MM.1S (cell line): ENCODE measurements at regions not wholly inside any gene's neighbourhood (a gene's known extent, or its start where the extent isn't known, plus 50 kb on each side); places are given as distances from the start of the nearest gene placed in this dataset.

Experiments used
- DNase-seq: peaks from one replicate; pipeline ENCODE4 v3.0.0-alpha.2; 2015
- H2AFZ ChIP-seq: fragments of 300-600 bp; sonication (generic); 2 replicates; pipeline ENCODE4 v1.6.0; 2016; ENCODE audit warnings: antibody characterized with exemption, low read length
- H3F3A ChIP-seq: fragments of 300-600 bp; sonication (generic); 2 replicates; pipeline ENCODE4 v1.6.1; 2016; ENCODE audit warnings: mild to moderate bottlenecking, antibody characterized with exemption, low read length, moderate library complexity, mixed read lengths; ENCODE audit not compliant: insufficient read depth
- H3K27ac ChIP-seq: fragments of 300-600 bp; sonication (generic); 2 replicates; pipeline ENCODE4 v1.5.1; 2016; ENCODE audit warnings: mild to moderate bottlenecking, low read length
- H3K27me3 ChIP-seq: fragments of 300-600 bp; sonication (generic); replicated peaks from 2 replicates; pipeline ENCODE4 v1.6.0; 2016; ENCODE audit warnings: low read length; ENCODE audit not compliant: insufficient read depth
- H3K36me3 ChIP-seq: fragments of 300-600 bp; sonication (generic); replicated peaks from 2 replicates; pipeline ENCODE4 v1.6.1; 2016; ENCODE audit warnings: mild to moderate bottlenecking, low read length, mixed read lengths; ENCODE audit not compliant: insufficient read depth
- H3K4me1 ChIP-seq: fragments of 300-600 bp; sonication (generic); 2 replicates; pipeline ENCODE4 v1.6.1; 2016; ENCODE audit warnings: low read length, mixed read lengths
- H3K4me2 ChIP-seq: fragments of 300-600 bp; sonication (generic); 2 replicates; pipeline ENCODE4 v1.6.0; 2016; ENCODE audit warnings: low read depth, low read length
- H3K4me3 ChIP-seq: fragments of 300-600 bp; sonication (generic); 2 replicates; pipeline ENCODE4 v1.5.1; 2016; ENCODE audit warnings: low read length, mixed read lengths
- H3K79me2 ChIP-seq: fragments of 300-600 bp; sonication (generic); 2 replicates; pipeline ENCODE4 v1.6.1; 2016; ENCODE audit warnings: mixed run types, low read length, mixed read lengths
- H3K9ac ChIP-seq: fragments of 300-600 bp; sonication (generic); 2 replicates; pipeline ENCODE4 v1.6.1; 2016; ENCODE audit warnings: low read length, mixed read lengths
- H3K9me2 ChIP-seq: fragments of 300-600 bp; sonication (generic); replicated peaks from 2 replicates; pipeline ENCODE4 v1.6.1; 2016; ENCODE audit warnings: mild to moderate bottlenecking, low read length, mixed read lengths; ENCODE audit not compliant: insufficient read depth
- H3K9me3 ChIP-seq: fragments of 300-600 bp; sonication (generic); replicated peaks from 2 replicates; pipeline ENCODE4 v1.6.1; 2016; ENCODE audit warnings: mild to moderate bottlenecking, low read length, mixed read lengths; ENCODE audit not compliant: insufficient read depth
- H4K20me1 ChIP-seq: fragments of 300-600 bp; sonication (generic); 2 replicates; pipeline ENCODE4 v1.6.1; 2016; ENCODE audit warnings: mild to moderate bottlenecking, low read length, moderate library complexity, mixed read lengths; ENCODE audit not compliant: insufficient read depth
- CTCF ChIP-seq: fragments of 300-600 bp; sonication (generic); IDR thresholded peaks from 2 replicates; pipeline ENCODE4 v1.5.1; 2016; ENCODE audit warnings: antibody characterized with exemption, low read length, mixed read lengths
- EZH2 ChIP-seq: fragments of 300-600 bp; sonication (generic); optimal IDR thresholded peaks from 2 replicates; pipeline ENCODE3; 2017; ENCODE audit warnings: low read depth, mild to moderate bottlenecking, antibody characterized with exemption, low read length, mixed read lengths
- EZH2phosphoT487 ChIP-seq: fragments of 300-600 bp; sonication (generic); IDR thresholded peaks from 2 replicates; pipeline ENCODE4 v1.6.1; 2018; ENCODE audit warnings: antibody characterized with exemption, low read length

- H3K79me2 ChIP-seq: no peaks in the 10 kb centered on the region
- no peaks in the 10 kb centered on the region for H3F3A ChIP-seq
- no peak for TF ChIP-seq CTCF
- no peak for TF ChIP-seq EZH2phosphoT487
- TF ChIP-seq EZH2: no peak
- DNase-seq: no peak
- no peak overlapping the region for H2AFZ ChIP-seq
- no peak overlapping the region for H3K9ac ChIP-seq
- no peak overlapping the region for H3K4me3 ChIP-seq
- H3K9me2 ChIP-seq: no peaks in the 10 kb centered on the region
- H3K27ac ChIP-seq: no peak overlapping the region
- H3K36me3 ChIP-seq: no peaks in the 10 kb centered on the region
- no peaks in the 10 kb centered on the region for H3K27me3 ChIP-seq
- H3K9me3 ChIP-seq: no peaks in the 10 kb centered on the region
- H4K20me1 ChIP-seq: no peaks in the 10 kb centered on the region
- no peak overlapping the region for H3K4me2 ChIP-seq
- H3K4me1 ChIP-seq: no peaks in the 10 kb centered on the region
Observed at GRCh38 chr5:3221432-3221831, 374.2 kb upstream of the IRX1 start.

GRCh38 chr5:3220638-3221288, 374.9 kb upstream of the IRX1 start:
- Histone ChIP-seq H3K9me3 (no peaks in the 10 kb centered on the region), H3K79me2 (no peaks in the 10 kb centered on the region), H3K4me3 (no peak overlapping the region), H3K27me3 (no peaks in the 10 kb centered on the region), H2AFZ (no peak overlapping the region), H3K27ac (no peak overlapping the region), H3K36me3 (no peaks in the 10 kb centered on the region), H3K4me1 (no peaks in the 10 kb centered on the region), H4K20me1 (no peaks in the 10 kb centered on the region), H3K9ac (no peak overlapping the region), H3K9me2 (no peaks in the 10 kb centered on the region), H3K4me2 (no peak overlapping the region), H3F3A (no peaks in the 10 kb centered on the region)
- TF ChIP-seq CTCF (no peak), EZH2phosphoT487 (no peak), EZH2 (no peak)
- DNase-seq: no peak

GRCh38 chr5:3220201-3220600, 375.4 kb upstream of the IRX1 start:
- no peaks in the 10 kb centered on the region for H3F3A ChIP-seq
- H3K36me3 ChIP-seq: no peaks in the 10 kb centered on the region
- no peak overlapping the region for H3K27ac ChIP-seq
- H3K79me2 ChIP-seq: no peaks in the 10 kb centered on the region
- no peak overlapping the region for H3K4me2 ChIP-seq
- no peak overlapping the region for H3K9ac ChIP-seq
- no peaks in the 10 kb centered on the region for H3K9me2 ChIP-seq
- TF ChIP-seq CTCF (no peak), EZH2phosphoT487 (no peak), EZH2 (no peak)
- H3K4me3 ChIP-seq: no peak overlapping the region
- no peak overlapping the region for H2AFZ ChIP-seq
- H3K9me3 ChIP-seq: no peaks in the 10 kb centered on the region
- H3K27me3 ChIP-seq: no peaks in the 10 kb centered on the region
- DNase-seq: no peak
- no peaks in the 10 kb centered on the region for H4K20me1 ChIP-seq
- H3K4me1 ChIP-seq: no peaks in the 10 kb centered on the region
